Fibroblast of skin of scalp (primary cell): ENCODE measurements at regions not wholly inside any gene's neighbourhood (a gene's known extent, or its start where the extent isn't known, plus 50 kb on each side); places are given as distances from the start of the nearest gene placed in this dataset.

Experiments
- DNase-seq: peaks from one replicate; pipeline ENCODE4 v3.0.0-alpha.2; 2013

GRCh38 chr6:137782166-137783039 lies 84.7 kb upstream of the TNFAIP3 start:
- DNase-seq = no peak

- no peak for DNase-seq
Measured at GRCh38 chr6:137783710-137784109, 83.3 kb upstream of the TNFAIP3 start.

GRCh38 chr6:137784583-137784982 lies 82.5 kb upstream of the TNFAIP3 start:
- DNase-seq = no peak

GRCh38 chr6:137787016-137787415 lies 80.0 kb upstream of the TNFAIP3 start:
- peak; percentile 88 for DNase-seq

- DNase-seq = no peak
Measured at GRCh38 chr6:137788248-137788647, 78.8 kb upstream of the TNFAIP3 start.

GRCh38 chr6:137791281-137792159 lies 75.5 kb upstream of the TNFAIP3 start:
- peak; percentile 24 for DNase-seq

GRCh38 chr6:137792160-137793033 lies 74.7 kb upstream of the TNFAIP3 start:
- DNase-seq = no peak

GRCh38 chr6:137793805-137794515 lies 73.1 kb upstream of the TNFAIP3 start:
- DNase-seq = no peak

- DNase-seq = no peak
Measured at GRCh38 chr6:137794516-137795201, 72.4 kb upstream of the TNFAIP3 start.

- no peak for DNase-seq
Measured at GRCh38 chr6:137795501-137795900, 71.6 kb upstream of the TNFAIP3 start.

- no peak for DNase-seq
Measured at GRCh38 chr6:137798261-137798660, 68.8 kb upstream of the TNFAIP3 start.

GRCh38 chr6:137798846-137799245 lies 68.2 kb upstream of the TNFAIP3 start:
- no peak for DNase-seq

GRCh38 chr6:137799950-137800568 lies 67.0 kb upstream of the TNFAIP3 start:
- peak; percentile 60 for DNase-seq

- no peak for DNase-seq
Measured at GRCh38 chr6:137800762-137801161, 66.3 kb upstream of the TNFAIP3 start.

- no peak for DNase-seq
Measured at GRCh38 chr6:137801352-137802114, 65.5 kb upstream of the TNFAIP3 start.

GRCh38 chr6:137802408-137803182 lies 64.5 kb upstream of the TNFAIP3 start:
- DNase-seq = no peak

- no peak for DNase-seq
Measured at GRCh38 chr6:137804637-137805036, 62.4 kb upstream of the TNFAIP3 start.

GRCh38 chr6:137805622-137806021 lies 61.4 kb upstream of the TNFAIP3 start:
- no peak for DNase-seq
